Left forelimb (tissue), 1 donor: ENCODE measurements at regions not wholly inside any gene's neighbourhood (a gene's known extent, or its start where the extent isn't known, plus 50 kb on each side); places are given as distances from the start of the nearest gene placed in this dataset.

Experiments
- DNase-seq: peaks from one replicate; pipeline ENCODE4 v3.0.0-alpha.2; 2018; ENCODE audit warnings: low spot score

DNA sequence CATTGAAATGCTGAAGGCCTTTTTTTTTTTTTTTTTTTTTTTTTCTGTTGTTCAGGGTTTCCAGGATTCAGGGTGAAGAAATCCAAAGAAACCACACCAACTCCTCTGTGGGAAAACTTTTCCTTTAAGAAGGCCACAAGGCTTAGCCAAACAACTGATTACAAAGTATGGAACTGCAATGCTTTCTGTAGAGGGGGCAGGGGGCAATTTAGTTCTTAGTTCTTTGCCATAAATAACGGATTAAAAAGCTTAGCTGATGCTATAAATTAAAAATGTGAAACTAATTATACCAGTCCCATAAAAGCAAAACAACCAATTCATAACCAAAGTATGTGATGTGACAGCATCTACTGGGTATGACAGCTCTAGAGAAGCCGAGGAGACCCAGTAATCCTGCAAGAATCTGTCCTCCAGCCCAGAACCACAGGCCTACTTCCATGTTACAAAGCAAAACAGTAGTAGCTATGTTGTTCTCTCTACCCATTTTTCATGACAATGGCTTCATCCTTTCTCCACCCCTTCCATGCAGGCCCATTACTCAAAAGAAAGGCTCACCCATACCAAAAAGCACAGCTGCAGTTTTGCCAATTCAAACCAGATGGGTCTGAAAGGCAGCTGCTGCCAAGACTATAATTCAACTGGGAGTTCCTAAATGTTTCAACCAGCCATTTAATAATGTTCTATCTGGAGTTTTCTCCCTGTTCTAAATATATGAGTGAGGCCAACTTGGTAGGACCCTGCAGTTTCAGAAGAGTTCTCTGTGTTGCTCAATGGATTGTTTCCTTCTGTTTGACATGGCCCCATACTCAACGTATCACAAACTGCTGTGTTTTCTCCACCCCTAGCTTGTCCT lies 167.1 kb upstream of the ZFHX3 start:
- DNase-seq, result no peak

- DNase-seq, result no peak
These were observed 166.0 kb upstream of the ZFHX3 start for GRCh38 chr16:73213732-73214455.

DNA sequence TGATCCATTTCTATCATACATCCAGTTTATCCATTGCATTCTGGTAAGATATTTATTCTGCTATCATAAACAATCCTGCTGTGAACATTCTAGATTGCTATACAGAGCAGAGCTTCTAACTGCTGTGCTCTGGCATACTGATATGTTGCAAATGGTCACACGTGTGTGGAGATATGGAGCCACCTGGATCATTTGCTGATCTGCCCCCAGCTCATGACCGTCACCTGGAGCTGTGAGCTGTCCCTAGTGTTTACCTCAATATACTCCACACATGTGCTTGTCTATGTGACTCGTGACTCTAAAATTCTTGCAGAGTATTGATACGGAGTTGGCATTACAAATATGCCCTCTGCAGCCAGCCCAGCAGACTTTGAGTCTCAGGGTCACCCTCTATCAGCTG lies 164.5 kb upstream of the ZFHX3 start:
- DNase-seq, result no peak

DNA sequence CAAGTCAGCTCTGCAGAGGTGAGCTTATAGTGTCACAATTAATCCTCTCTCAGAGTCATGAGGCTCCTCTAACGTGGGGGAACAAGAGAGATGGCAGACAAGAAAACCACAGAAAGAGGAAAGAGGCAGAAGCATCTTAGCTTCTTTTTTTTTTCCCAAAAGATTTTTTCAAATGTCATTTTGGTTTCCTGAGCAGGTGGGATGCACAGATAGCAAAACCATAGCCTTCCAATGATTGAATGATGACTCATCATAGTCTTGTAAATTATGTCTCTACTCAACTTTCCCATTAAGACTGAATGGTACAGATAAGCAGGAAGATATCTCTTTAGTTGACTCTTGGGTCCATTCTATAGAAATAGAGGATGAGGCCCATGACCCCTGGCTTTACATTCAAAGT lies 162.8 kb upstream of the ZFHX3 start:
- no peak for DNase-seq

GRCh38 chr16:73210084-73210483 lies 162.2 kb upstream of the ZFHX3 start:
- no peak for DNase-seq

DNA sequence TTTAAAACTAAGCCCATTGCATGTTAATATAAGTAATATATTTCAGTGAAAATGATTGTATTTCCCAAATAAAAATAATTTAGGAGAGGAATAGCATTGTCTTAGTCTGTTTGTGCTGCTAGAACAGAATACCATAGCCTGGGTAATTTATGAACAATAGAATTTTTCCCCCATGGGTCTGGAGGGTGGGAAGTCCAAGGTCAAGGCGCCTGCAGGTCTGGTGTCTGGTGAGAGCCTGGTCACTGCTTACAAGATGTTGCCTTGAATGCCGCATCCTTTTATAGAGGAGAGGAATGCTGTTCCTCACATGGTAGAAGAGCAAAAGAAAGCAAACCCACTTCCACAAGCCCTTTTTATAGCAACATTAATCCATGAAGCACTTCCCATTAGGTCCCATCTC lies 161.3 kb upstream of the ZFHX3 start:
- no peak for DNase-seq

DNA sequence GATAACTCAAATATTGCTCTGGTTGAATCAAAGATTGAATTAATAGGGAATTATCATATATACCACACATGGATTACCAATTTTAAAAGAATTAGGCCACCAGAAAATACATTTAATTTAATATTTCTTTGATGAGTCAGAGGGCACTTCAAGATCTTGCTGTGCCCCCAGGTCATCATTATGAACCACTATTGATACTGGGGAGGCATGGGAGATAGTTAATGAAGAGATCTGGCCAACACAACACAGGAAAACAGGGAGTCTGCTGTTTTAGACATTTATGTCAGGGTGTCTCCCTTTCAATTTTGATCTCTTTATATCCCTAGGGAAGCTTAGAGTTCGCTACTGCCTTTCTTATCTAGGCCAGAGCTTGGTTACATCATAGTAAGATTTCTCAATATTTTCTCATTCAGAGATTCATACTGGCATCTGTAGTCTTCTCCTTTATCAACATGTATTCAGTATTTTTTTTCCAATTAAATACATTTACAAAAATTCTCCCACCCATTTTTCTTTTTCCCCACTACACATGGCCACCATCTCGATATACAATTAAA lies 158.3 kb upstream of the ZFHX3 start:
- no peak for DNase-seq

DNA sequence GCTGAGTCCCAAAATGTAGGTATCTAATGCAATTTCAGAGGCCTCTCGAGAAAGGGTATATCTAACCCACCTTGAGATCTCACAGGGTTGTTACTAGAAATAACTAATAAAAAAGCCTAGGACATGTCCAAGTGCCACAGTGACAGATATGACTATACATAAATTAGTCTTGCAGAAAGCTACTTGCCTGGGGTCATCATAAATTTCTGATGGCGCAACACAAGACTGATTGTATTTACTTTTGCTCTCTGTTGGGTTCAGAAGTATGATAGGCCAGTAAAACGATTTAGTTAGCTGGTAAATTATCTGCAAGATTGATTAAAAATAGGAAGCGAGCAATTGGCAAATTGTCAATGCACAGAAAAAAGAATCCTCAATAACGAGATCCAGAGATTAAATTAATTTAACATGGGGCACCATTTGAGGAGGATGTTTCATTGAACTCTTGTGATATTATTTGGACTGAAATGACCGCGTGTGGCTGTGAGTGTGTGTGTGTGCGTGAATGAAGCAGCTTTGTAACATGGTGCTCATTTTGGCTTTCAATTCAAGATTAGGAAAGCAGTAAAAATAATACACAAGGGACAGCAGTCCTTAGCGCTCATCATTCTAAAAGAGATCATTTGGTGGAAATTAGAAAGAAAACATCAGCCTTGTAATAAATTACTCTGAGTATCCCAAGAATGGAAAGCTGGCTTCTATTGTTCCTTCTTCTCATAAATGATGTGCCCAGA lies 157.4 kb upstream of the ZFHX3 start:
- no peak for DNase-seq

DNA sequence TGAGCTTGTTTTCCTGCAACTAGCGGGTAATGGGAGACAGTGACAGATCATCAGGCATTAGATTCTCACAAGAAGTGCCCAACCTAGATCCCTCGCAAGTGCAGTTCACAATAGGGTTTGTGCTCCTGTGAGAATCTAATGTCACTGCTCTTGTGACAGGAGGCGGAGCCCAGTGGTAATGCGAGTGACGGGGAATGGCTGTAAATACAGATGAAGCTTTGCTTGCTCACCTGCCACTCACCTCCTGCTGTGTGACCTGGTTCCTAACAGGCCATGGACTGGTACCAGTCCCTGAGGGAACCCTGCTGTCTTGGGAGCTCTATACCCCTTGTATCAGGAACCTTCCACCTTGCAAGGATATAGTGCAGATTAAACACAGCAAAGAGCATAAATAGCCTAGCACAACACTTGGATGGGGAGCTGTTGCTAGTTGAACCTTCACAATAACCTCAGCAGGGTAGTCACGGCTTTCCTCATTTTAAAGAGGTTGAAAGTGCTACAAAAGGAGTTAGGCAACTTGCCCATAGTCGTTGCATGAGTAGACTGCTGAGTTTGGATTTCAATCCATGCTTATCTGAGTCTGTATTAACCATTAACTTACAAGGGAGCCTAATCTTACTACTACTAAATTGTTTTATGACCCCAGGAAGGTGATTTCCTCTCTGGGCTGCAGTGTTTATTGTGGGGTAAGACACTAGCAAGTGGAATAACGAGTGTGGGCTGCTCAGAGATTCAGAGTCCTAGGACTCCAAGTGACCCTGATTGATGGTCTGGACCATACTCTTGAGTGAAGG lies 156.6 kb upstream of the ZFHX3 start:
- DNase-seq, result no peak

DNA sequence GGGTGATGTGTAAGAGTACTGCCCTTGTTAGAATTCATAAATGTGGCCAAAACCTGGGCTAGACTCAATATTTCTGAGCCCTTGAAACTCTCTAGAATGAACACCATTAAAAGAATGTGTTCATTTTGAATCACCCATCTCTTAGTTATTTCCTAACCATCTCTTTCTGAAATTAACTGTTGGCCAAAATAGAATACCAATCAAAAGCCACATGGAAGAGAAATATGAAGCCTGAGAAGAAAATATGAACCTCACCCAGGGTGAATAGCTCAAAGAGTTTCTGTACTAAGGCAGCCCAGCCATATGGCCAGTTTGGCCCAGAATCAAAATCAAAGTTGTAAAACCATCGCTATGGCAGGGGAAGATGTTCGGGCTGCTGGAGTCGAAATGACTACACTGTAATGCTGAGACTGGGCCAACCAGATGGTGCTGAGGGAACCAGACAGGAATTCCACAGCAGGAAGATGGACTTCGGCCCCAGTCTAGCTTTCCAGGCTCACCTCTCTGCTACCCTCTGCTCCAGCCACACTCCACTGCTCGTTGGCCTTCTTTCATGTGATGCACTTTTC lies 154.3 kb upstream of the ZFHX3 start:
- DNase-seq, result no peak

GRCh38 chr16:73199214-73199613 lies 151.3 kb upstream of the ZFHX3 start:
- no peak for DNase-seq

DNA sequence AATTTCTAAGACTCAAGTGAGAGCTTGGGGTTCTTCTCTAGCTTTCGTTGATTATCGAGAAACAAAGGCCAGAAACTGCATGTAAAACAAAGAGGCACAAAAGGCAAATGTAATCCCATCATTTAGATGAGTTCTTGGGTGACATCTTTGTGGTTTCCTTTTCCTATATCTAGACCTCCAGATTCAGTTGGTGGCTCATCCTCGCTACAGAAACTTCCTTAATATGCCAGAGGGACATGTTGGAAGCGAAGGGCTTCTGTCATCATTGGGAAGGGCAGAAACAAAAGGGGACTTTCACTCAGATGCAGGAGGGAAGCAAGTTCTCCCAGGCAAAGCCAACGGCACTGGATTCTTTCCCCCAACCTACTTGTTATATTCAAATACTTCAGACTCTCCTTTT lies 150.6 kb upstream of the ZFHX3 start:
- DNase-seq, result no peak

GRCh38 chr16:73197598-73197997 lies 149.7 kb upstream of the ZFHX3 start:
- no peak for DNase-seq

GRCh38 chr16:73196670-73197069 lies 148.7 kb upstream of the ZFHX3 start:
- DNase-seq, result no peak

- no peak for DNase-seq
These were observed 145.5 kb upstream of the ZFHX3 start for GRCh38 chr16:73193464-73193863.

- DNase-seq, result no peak
These were observed 144.4 kb upstream of the ZFHX3 start for GRCh38 chr16:73192232-73192894.

DNA sequence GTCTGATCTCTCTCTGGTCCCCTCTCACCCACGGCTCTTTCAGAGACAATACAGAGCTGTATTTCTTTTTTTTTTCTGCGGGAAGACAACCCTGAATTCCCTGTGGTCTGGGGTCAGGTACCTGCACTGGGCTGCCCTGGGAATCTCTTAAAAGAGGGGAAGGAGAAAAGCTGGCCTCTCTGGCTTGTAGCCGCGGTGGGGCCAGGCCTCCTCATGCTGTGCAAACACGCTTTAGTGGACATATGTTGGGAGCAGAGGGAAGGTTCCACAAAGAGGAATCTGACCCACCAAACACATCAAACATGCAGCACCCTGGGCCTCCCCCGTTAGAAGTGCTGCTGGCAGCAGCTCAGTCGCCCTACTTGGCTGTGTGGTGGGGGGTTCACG lies 143.7 kb upstream of the ZFHX3 start:
- no peak for DNase-seq

GRCh38 chr16:73190688-73191659 lies 143.0 kb upstream of the ZFHX3 start:
- DNase-seq, result no peak

GRCh38 chr16:73190256-73190655 lies 142.3 kb upstream of the ZFHX3 start:
- DNase-seq, result no peak

- DNase-seq, result no peak
These were observed 141.2 kb upstream of the ZFHX3 start for GRCh38 chr16:73189136-73189535.
